22Rv1 (cell line): ENCODE measurements at regions not wholly inside any gene's neighbourhood (a gene's known extent, or its start where the extent isn't known, plus 50 kb on each side); places are given as distances from the start of the nearest gene placed in this dataset.

Experiments used
- H3K27ac ChIP-seq: fragments of 450-650 bp; 2 replicates; pipeline ENCODE4 v1.5.1; 2017
- ZFX ChIP-seq: fragments of 450-650 bp; IDR thresholded peaks from 2 replicates; pipeline ENCODE4 v1.6.1; 2017; ENCODE audit warnings: antibody characterized with exemption, borderline replicate concordance
- TF ChIP-seq, protein P1 (sequence below): fragments of 450-650 bp; IDR thresholded peaks from 2 replicates; pipeline ENCODE4 v1.5.1; 2017; ENCODE audit warnings: mild to moderate bottlenecking

- TF ChIP-seq, protein P1, sequence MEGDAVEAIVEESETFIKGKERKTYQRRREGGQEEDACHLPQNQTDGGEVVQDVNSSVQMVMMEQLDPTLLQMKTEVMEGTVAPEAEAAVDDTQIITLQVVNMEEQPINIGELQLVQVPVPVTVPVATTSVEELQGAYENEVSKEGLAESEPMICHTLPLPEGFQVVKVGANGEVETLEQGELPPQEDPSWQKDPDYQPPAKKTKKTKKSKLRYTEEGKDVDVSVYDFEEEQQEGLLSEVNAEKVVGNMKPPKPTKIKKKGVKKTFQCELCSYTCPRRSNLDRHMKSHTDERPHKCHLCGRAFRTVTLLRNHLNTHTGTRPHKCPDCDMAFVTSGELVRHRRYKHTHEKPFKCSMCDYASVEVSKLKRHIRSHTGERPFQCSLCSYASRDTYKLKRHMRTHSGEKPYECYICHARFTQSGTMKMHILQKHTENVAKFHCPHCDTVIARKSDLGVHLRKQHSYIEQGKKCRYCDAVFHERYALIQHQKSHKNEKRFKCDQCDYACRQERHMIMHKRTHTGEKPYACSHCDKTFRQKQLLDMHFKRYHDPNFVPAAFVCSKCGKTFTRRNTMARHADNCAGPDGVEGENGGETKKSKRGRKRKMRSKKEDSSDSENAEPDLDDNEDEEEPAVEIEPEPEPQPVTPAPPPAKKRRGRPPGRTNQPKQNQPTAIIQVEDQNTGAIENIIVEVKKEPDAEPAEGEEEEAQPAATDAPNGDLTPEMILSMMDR = no peak
- TF ChIP-seq ZFX = no peak
- H3K27ac ChIP-seq = no peak overlapping the region
Measured at GRCh38 chr12:95395696-95396095, 78.3 kb upstream of the METAP2 start.

DNA sequence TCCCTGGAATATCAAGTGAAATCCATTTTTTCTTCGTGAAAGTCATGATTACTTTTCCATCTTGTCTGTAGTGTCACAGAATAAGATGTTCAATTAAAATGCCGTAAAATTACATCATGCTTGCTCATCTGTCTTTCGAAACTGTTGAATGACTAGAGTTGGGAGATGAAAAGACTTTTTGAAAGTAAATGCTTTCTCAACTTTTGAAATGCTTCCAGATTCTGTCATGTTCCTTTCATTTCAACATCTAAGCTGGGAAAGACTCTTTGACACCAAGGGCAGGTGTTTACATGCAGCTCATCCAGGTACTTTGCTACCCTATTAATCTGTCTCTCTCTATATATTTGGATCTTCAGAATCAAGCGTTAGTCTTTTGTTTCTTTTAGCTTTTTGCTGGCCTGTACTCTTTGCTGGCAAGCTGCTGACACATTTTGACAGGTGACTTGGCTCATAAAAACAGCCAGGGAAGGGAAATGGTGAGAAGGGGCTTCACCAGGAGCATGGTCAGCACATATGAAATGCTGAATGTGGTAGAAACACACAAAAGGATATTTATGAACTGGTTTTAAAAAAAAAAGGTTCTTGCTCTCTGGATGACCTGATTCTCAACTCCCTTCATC is 77.0 kb upstream of the METAP2 start:
- TF ChIP-seq, protein P1 = no peak
- TF ChIP-seq ZFX = no peak
- H3K27ac ChIP-seq = no peak overlapping the region

DNA sequence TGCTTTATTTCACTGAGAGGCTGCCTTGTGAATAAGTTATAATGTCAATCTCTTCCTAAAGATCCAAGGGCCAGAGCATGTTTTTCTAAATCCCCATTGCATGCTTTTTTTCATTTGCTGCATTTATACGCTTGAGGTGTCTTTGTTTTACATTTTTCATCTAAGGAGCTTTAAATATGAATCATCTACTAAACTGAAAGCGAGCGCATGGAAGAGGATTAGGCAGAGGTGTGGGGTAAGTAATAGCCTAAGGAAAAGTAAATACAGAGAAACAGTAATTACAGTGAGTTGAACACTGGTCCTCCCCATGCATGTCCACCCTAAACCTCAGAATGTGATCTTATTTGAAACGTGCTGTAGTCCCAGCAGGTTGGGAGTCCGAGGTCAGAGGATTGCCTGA is 76.4 kb upstream of the METAP2 start:
- no peak overlapping the region for H3K27ac ChIP-seq

DNA sequence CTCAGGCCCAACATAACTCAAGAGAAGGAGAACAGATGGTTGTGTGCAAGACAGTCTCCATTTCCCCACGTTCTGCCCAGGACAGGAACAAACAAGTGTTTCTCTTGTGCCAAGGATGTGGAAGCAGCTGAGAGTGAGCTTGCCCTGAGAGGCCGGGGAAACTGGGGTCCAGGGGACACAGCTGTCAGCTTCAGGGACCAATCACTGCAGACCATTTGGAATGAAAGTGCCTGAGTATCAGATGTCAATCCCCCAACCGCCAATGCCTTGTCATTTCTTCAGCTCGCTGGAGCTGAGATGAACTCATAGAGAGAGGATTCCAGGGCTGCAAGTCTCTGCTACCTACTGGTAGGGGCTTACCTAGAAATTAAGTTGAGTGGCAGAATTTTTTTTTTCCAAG is 71.9 kb upstream of the METAP2 start:
- no peak for TF ChIP-seq ZFX
- TF ChIP-seq, protein P1 = no peak

More for the DNA sequence above, 76.4 kb upstream of the METAP2 start:
- TF ChIP-seq ZFX = no peak
- TF ChIP-seq, protein P1 = no peak

DNA sequence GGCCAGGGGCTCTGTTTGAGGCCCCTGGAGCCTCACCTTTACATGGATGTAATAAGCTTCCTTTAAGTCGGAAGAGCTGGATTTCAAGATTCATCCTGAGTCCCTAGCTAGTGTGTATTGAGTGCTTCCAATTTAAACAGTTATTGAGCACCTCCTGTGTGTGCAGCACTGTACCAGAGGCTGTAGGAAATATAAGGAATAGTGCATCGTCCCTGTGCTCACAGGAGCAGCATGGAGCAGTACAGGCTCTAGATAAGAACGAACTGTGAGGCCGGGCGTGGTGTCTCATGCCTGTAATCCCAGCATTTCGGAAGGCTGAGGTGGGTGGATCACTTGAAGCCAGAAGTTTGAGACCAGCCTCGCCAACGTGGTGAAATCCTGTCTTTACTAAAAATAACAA is 65.8 kb upstream of the METAP2 start:
- H3K27ac ChIP-seq = no peak overlapping the region
- TF ChIP-seq, protein P1 = no peak
- TF ChIP-seq ZFX = no peak

More for the DNA sequence above, 71.9 kb upstream of the METAP2 start:
- H3K27ac ChIP-seq = no peak overlapping the region

GRCh38 chr12:95411057-95411456 is 62.9 kb upstream of the METAP2 start:
- no peak for TF ChIP-seq ZFX
- TF ChIP-seq, protein P1 = no peak
- no peak overlapping the region for H3K27ac ChIP-seq

- TF ChIP-seq ZFX = no peak
- TF ChIP-seq, protein P1 = no peak
- H3K27ac ChIP-seq = no peak overlapping the region
Measured at GRCh38 chr12:95411466-95411865, 62.5 kb upstream of the METAP2 start.
